ENCODE measurements at regions not wholly inside any gene's neighbourhood (a gene's known extent, or its start where the extent isn't known, plus 50 kb on each side); places are given as distances from the start of the nearest gene placed in this dataset.

- DNase-seq (ENCODE audit: low spot score): no peak
- no peak for ATAC-seq
Measured at GRCh38 chr5:38745836-38746732, 99.7 kb upstream of the OSMR start.

DNA sequence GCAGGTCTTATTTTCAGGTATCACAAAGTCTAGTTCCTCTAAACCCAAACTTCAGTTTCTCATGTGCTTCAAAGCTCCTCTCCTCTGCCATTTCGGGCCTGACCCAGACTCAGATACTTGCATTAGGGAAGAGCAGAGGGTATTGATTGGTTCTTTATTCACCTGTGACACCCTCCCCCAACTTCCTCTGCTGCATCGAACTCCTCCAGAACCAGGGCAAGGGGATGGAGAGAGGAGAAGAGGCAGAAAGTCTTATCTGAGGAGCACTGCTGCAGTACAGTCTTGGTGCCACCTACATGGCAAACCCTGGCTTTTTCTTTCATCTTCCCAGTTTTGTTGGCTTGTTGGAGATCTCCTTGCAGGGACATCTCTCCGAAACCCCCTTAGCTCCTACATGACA, 96.0 kb upstream of the OSMR start:
- no peak for DNase-seq (ENCODE audit: low spot score)
- no peak for ATAC-seq

DNA sequence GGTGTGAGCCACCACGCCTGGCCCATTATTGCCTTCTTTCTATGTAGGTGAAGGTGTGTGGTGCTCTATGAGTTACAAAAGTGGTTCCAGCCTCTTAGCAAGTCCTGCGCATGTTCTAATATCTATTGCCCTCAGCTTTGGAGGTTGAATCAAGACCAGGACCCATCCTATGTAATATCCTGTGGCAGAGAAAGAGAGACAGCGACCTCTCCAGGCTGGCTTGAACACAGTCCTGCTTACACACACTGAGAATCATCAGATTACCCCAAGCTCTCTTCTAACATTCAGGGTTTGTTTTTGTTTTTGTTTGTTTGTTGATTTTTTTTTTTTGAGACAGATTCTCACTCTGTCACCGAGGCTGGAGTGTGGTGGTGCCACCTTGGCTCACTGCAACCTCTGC, 94.7 kb upstream of the OSMR start:
- ATAC-seq (no peak), DNase-seq (ENCODE audit: low spot score) (no peak)

- ATAC-seq: no peak
- DNase-seq (ENCODE audit: low spot score): no peak
Measured at GRCh38 chr5:38752012-38752536, 93.7 kb upstream of the OSMR start.

GRCh38 chr5:38752622-38753021, 93.2 kb upstream of the OSMR start:
- DNase-seq (ENCODE audit: low spot score) (no peak), ATAC-seq (no peak)

- DNase-seq (ENCODE audit: low spot score) (no peak), ATAC-seq (no peak)
Measured at GRCh38 chr5:38753141-38753540, 92.7 kb upstream of the OSMR start.

DNA sequence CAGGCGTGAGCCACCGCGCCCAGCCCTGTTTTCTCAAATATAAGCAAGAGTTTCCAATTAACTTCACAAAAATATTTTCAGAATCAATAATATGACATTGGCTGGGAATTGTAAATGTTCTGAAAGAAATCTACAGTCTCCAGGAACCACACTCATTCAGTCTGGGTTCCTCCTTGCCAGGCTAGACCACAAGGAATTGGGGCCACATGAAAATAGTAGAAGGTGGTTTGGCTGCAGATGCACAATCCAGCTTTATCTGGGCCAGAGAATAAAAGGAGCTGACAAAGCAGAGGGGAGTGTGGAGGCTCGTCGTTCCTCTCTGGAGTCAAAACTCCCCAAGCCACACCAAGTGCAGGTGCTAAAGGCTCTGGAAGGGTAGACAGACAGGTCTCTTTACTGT, 92.0 kb upstream of the OSMR start:
- DNase-seq (ENCODE audit: low spot score) (no peak), ATAC-seq (no peak)

- DNase-seq (ENCODE audit: low spot score) (no peak), ATAC-seq (no peak)
Measured at GRCh38 chr5:38755181-38755580, 90.6 kb upstream of the OSMR start.

GRCh38 chr5:38756068-38756467, 89.7 kb upstream of the OSMR start:
- ATAC-seq: no peak
- no peak for DNase-seq (ENCODE audit: low spot score)

DNA sequence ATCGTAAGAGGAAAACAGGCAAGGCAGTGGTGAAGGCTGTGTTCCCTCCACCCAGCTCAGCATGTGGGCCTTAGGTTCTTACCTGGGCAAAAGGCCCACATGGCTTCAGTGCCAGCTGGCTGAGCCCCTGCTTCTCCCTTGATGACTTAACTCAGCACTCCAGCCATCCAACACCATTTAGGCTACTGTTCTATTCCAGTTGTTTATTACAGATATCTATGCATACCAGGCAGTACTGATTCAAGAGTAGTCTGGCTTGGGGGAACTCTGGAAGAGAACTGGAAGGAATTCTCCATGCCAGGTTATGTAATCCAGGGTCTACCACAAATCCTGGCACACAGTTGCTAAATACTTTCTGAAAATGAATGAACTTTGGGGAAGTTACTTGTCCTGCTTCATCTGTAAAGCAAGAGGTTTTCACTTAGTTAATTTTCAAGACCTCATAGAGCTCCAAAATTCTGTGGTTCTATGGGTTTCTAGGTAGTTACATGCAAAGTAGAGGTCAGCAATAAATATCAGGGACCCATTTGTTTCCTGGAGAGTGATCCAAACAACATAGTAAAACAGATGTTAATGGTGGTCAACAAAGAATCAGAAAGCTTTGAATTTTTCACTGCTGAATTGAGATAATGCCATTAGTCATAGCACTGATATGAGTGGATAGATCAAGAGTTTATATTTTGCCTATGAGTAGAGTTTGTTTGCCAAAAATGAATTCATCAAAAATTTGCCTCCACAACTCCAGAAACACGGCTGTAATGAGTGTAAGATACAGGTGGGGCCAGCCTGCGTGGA, 88.2 kb upstream of the OSMR start:
- DNase-seq (ENCODE audit: low spot score): no peak
- no peak for ATAC-seq

DNA sequence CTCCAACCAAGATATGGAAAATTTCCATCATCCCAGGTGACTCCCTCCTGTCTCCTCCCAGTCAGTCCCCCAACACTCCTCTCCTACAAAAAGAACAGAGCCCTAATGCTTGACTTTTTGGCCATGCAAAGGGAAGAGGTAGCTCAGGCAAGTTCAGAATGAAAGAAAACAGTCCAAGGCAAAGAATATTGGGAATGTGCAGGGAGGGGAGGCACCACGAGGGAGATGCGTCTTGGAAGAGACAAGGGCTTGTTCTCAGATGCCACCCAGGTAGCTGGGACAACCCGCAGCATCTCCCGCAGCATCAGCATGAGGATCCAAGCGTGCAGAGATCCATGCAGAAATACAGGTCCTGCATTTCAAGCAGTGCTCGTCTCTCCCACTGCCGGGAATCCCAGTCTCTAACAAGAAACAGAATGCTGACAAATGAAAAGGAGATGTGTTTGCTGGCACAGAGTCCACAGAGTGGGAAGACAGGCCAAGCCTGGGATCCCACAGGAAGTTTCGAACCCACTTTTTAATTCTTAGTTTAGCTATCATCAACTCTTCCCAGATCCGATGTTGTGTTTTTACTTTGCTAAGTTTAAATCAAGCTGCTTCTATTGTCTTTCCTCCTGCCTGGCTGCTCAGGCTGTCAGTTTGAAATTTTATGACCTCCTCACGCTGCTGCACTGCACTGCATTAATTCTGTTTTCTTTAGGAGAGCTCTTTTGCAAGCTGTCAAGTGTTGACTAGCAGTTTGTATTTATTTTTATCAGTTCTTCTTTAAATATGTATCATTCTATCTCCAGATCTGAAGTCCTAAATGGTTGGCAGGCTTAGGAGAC, 86.8 kb upstream of the OSMR start:
- DNase-seq (ENCODE audit: low spot score): no peak
- no peak for ATAC-seq

DNA sequence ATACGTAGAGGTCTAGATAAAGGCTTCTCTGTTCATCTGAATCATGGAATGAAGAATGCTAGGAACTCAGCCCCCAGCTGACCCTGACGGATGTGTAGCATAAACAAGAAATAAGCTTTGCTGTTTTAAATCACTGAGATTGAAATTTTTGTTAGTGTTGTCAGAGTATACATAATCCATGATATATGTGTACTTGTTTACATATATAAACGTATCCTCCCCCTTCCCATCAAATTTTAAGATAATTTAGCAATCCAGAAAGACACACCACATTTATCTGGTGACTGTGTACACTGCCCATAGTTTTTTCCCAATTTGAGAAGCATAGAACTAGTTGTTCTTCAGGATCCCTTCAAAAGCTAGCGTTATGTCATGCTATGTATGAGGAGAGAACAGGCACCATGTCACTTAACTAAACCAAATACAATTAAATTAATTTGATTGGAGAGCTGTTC, 80.8 kb upstream of the OSMR start:
- DNase-seq (ENCODE audit: low spot score) (no peak), ATAC-seq (no peak)

DNA sequence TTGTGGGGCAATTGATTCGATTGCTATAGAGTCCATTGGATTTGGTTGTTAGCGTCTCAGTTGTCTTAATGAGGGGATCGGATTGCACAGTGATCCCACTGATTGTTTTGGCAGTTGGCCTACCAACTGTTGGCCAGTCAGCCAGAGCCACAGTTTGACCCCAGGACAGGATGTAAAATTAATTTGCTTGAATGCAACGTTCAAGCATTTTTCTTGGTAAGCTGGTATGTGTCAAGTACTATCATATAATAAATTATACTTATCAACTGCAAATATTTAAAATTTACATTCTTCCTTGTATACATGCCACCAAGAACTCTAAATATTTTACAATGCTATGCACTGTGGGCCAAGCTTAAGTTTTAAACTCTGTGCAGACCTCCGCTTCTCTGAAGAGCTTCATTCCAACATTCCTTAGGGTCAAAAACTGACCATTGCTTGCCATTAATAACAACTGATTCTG, 80.4 kb upstream of the OSMR start:
- DNase-seq (ENCODE audit: low spot score): no peak
- no peak for ATAC-seq

GRCh38 chr5:38766151-38766550, 79.7 kb upstream of the OSMR start:
- ATAC-seq: no peak
- no peak for DNase-seq (ENCODE audit: low spot score)

GRCh38 chr5:38768412-38769211, 77.2 kb upstream of the OSMR start:
- no peak for ATAC-seq

DNA sequence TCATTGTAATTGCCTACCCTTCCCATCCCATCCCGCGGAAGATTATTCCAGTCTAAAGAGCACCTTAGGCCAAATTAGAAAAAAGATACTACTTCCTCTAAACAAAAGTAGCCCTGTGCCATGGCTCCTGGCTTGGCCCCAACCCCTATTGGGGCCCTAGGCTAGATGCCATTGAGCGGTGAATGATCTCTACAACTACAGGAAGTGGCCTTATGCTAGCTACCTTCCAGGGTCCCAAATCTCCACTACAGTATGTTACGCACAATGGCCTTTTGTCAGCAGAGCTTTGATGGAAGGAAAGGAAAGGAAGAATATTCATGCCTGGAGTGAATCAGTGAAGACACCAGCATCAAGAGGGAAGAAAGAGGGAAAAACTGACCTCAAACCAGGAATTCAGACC, 73.3 kb upstream of the OSMR start:
- DNase-seq (ENCODE audit: low spot score) (no peak), ATAC-seq (no peak)

More at GRCh38 chr5:38768412-38769211, 77.2 kb upstream of the OSMR start:
- no peak for DNase-seq (ENCODE audit: low spot score)

- DNase-seq (ENCODE audit: low spot score) (no peak), ATAC-seq (no peak)
Measured at GRCh38 chr5:38775218-38775840, 70.5 kb upstream of the OSMR start.

GRCh38 chr5:38776149-38776896, 69.5 kb upstream of the OSMR start:
- no peak for ATAC-seq
- no peak for DNase-seq (ENCODE audit: low spot score)

GRCh38 chr5:38777111-38777510, 68.7 kb upstream of the OSMR start:
- DNase-seq (ENCODE audit: low spot score) (no peak), ATAC-seq (no peak)
